Adrenal gland (tissue), 5 donors: ENCODE measurements at regions not wholly inside any gene's neighbourhood (a gene's known extent, or its start where the extent isn't known, plus 50 kb on each side); places are given as distances from the start of the nearest gene placed in this dataset.

ENCODE experiments used
- POLR2A ChIP-seq, 2 donors: fragments of 450-650 bp; IDR thresholded peaks; one replicate each; pipeline ENCODE4 v1.6.1; 2017; ENCODE audit warnings: antibody characterized with exemption in 2 of 2, mild to moderate bottlenecking in 2 of 2, moderate library complexity in 1 of 2
- TF ChIP-seq, protein P1 (sequence below), 6 experiments: fragments of 450-650 bp in 4 of 6; fragments of 200-600 bp in 2 of 6; sonication (generic) in 1 of 6; IDR thresholded peaks; 1 replicate in 5 of 6; 2 replicates in 1 of 6; pipeline versions ENCODE4 v1.5.1 to v1.8.0; 2016 to 2021; ENCODE audit warnings: antibody characterized with exemption in 6 of 6, mild to moderate bottlenecking in 2 of 6, moderate library complexity in 1 of 6
- donor health status: DM: no; HTN: no; CAD: no.

DNA sequence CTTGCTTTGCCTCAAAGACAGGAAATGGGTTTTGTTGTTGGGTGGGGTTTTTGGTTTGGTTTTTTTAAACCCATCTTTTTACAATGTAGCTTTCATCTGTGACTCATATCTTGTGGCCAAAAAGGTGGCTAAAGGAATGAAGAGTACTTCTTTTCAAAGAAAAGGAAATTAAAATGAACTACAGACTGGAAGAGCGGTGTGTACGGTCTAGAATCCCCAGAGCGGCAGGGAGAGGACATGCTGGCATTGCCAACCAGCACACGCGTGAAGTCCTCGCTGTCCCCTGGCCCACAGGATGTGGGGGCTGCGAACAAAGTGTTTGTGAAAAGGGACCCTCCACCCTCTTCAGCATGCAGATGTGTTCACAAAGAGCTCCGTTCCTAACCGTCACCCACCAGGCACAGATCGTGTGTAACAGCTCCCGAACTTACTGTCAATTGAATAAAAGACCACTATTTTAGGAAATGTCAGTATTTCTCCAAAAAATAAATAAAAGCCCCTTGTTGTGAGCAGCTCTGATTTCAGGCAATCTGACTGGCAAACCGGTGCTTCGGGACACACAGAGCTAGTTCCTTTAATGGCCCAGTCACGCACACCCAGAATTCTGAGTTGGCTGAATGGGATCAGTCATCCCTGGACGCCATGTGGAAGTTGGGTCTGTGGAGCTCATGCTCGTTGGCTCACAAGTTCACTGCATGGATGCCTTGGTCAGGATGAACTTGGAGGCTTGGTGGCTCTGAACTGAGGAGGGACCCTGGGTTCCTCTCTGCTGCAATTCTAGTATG, 602.9 kb downstream of the NPHP4 start:
- TF ChIP-seq, protein P1, sequence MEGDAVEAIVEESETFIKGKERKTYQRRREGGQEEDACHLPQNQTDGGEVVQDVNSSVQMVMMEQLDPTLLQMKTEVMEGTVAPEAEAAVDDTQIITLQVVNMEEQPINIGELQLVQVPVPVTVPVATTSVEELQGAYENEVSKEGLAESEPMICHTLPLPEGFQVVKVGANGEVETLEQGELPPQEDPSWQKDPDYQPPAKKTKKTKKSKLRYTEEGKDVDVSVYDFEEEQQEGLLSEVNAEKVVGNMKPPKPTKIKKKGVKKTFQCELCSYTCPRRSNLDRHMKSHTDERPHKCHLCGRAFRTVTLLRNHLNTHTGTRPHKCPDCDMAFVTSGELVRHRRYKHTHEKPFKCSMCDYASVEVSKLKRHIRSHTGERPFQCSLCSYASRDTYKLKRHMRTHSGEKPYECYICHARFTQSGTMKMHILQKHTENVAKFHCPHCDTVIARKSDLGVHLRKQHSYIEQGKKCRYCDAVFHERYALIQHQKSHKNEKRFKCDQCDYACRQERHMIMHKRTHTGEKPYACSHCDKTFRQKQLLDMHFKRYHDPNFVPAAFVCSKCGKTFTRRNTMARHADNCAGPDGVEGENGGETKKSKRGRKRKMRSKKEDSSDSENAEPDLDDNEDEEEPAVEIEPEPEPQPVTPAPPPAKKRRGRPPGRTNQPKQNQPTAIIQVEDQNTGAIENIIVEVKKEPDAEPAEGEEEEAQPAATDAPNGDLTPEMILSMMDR (IDR thresholded peaks at IDR 0.05): no peak
- TF ChIP-seq POLR2A (IDR thresholded peaks at IDR 0.05): no peak
